ENCODE measurements at regions not wholly inside any gene's neighbourhood (a gene's known extent, or its start where the extent isn't known, plus 50 kb on each side); places are given as distances from the start of the nearest gene placed in this dataset.

DNA sequence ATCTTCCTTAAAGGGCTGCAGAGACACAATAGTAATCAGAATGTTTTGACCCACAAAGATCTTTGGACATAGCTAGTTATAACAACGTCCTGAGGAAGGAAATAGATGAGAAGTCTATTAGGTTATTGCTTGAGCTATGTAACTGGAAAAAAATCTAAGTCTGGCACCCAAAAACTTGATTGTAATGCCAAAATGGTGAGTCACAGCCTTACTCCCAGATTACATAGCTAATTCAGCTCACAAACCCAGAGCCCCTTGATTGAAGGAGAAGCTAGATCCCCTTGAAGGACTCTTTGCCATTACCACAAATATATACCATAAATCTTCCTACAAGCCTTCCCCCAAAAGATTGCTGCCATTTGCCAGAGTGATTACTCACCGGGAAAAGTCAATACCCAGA, 341.8 kb upstream of the KIF2A start:
- no peak for DNase-seq (ENCODE audit: low read depth in 2 of 2)

DNA sequence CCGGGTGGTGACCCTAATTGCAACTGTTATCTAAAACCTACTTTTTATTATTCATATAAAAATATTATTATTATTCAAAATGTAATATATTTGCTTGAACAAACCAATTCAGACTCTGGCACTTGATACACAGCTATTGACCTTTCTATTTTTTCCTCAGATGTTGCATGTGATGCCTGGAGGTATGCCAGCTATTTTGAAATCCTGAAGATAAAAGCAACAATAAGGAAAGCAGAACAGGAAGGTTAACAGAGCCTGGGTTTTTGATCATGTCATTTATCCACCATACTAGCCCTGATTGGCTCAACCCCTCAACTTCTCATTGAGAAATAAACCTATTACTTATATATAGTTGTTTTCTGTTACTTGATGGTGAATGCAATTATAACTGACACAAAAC, 340.9 kb upstream of the KIF2A start:
- DNase-seq (ENCODE audit: low read depth in 2 of 2): no peak

DNA sequence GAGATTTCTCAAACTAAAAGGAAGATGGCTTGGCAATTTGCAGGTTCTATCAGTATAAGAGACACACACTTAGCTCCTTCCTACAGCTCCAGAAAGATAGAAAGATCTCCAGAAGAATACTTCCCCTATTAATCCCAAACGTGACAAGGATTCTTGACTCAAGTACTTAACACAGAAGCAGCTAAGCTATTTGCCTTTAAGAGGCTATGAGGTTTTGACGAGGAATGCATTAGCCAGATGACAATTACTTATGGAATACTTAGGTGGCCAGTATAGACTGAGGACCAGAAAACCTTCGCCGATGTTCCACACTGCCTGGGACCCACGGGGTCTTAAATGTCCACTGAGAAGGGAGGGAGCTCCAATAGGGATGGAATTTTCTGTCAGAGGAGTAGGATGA, 340.5 kb upstream of the KIF2A start:
- DNase-seq (ENCODE audit: low read depth in 2 of 2): no peak

DNA sequence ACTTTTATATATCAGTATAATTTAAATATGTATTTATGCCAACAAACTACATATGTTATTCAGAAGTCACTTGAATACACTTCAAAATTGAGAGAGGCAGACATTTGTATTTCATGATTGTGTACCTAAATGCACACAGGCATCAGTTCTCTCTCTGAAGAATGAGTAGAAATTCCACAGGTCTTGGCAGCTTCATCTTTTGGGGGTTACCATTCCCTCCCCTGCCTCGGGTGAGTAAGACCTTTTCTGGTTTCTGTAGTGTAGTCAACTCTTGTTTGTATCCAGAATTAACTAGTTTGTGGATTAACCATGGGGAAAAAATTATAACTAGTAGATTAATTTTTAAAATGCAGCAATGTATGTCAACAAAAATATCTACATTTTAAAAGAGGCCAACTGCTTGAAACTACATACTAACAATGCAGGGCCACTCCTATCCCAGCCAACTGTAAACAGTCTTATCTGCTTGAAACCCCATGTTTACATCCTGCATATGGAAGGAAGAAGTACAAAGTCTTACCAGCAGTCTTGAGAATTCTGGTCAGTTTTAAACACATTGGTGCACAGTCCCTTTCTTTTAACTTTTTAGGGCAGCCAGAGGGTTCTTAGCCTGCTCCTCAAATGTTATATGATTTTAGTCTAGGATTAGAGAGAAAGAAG, 339.6 kb upstream of the KIF2A start:
- no peak for DNase-seq (ENCODE audit: low read depth in 2 of 2)

DNA sequence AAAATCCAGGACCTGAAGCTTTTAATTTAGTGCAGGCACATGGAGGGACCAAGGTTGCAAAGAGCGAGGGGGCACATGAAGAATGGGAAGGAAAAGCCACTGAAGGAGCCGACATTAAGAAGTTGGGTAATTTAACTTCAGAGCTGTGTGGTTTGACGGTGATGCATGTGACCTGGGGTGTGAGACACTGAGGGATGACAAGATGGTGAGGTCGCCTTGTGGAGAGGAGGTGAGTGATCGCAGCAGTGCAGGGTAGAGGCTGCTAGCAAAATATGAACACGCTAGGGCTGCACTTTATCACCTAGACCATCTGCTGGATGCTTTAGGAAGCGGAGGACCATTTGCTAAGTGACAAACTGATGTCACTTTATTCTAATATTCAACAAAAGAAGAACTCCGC, 339.0 kb upstream of the KIF2A start:
- no peak for DNase-seq (ENCODE audit: low read depth in 2 of 2)

DNA sequence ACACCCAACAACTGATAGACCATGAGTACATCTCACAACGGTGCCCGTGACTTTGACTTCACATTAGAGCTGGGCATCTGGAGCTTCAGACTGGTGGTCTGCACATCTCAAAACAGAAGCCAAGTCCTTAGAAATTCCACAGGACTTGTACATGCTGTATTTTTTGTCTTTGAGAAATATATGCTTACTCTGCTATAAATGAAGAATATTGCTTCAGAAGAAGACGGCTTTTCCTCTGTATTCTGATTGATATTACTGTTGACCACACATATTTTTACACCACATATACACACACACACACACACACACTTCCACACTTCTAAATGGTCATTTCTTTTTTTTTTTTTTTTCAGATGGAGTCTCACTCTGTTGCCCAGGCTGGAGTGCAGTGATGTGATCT, 338.3 kb upstream of the KIF2A start:
- DNase-seq (ENCODE audit: low read depth in 2 of 2): no peak

DNA sequence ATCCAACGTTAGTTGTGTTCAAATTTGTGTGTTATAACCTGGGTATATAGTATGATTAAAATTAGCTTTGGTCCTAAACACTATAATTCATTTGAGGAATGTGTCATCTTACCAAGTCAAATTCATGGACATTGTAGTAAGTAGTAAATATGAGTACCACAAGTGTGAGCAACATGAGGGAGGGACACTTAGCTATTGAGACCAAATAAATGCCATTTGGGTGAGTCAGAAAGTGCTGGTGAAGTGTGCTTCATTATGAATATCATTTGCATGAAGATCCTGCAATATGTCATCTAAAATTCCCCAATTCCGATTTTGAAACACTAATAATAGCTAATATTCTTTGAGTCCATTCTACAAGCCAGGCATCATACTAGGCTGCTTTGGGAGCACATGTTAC, 336.7 kb upstream of the KIF2A start:
- DNase-seq (ENCODE audit: low read depth in 2 of 2): no peak

DNA sequence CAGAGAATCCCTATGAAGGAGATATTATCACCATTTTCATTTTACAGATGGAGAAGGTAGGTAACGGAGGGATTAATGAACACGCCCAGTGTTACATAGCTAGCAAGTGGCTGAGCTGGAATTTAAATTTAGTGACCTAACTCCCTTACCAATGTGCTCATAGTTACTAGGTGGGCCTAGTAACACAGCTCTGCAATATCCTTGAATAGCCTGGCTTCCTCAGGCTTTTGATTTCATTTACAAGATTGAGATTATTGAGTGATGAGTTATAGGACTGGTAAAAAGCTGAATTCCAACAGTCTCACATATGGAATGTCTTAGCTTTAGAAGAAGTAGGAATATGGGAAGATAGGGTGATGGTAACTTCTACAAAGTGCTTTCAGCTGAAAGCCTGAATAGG, 336.3 kb upstream of the KIF2A start:
- no peak for DNase-seq (ENCODE audit: low read depth in 2 of 2)

DNA sequence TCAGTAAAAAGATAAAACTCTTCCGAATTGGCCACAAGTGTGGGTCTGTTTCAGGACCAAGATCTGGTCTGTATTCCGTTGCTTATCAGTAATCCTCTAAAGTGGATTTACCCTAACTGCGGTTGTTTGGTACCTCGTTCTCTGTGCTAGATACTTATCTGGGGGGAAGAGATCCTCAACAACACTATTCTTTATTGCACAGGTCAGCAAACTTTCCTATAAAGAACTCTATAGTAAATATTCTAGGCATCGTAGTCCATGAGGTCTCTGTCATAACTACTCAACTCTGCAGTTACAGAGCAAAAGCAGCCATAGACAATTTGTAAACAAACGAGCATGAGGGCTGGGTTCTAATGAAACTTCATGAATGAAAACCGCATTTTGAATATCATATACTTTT, 335.8 kb upstream of the KIF2A start:
- DNase-seq (ENCODE audit: low read depth in 2 of 2): no peak

DNA sequence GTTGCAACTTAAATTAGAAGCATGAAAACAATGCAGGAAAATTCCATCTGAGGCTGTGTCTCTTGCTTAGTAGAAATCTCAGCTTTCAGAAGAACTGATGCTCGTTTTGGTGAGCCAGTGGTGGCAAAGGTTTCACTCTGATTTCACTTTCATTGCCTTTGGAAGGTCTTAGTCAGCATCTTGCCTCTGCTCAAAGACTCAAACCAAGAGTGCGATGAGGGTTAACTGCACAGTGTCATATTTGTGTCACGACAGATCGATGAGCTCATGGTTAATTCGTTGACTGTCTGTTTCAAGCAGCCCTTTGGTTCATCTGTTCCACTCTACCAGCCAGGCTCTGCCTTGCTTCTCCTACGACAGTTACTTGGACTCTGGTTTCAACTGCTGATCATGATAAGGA, 331.3 kb upstream of the KIF2A start:
- no peak for DNase-seq (ENCODE audit: low read depth in 2 of 2)

DNA sequence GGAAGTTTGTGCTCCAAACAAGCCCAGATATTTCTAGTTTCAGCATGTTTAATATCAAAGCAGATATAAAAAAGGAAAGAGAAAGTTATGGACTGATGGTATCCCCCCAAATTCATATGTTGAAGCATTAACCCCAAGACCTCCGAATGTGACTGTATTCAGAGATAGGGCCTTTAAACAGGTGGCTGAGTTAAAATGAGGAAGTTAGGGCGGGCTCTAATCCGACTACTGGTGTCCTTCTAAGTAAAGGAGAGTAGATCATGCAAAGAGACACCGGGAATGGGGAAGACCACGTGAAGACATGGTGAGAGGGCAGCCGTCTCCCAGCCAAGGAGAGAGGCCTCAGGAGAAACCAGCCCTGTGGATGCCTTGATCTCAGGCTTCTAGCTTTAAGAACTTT, 324.1 kb upstream of the KIF2A start:
- no peak for DNase-seq (ENCODE audit: low read depth in 2 of 2)

DNA sequence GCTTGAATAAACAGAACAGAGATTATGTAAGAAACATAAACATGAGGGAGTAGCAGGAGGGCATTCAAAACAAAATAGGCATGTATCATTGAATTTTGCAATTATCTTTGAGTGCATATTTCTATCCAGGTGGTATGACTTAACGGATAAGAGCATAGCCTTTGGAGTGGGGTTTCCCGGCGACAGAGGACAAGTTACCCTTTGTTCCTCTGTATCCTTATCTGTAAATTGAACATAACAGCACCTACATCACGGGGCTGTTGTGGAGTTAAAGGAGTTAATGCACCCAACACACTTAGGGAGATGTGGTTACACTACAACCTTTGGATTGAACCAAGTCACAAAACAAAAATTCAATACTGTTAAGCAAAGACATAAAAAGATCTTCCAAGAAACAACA, 314.6 kb upstream of the KIF2A start:
- DNase-seq (ENCODE audit: low read depth in 2 of 2): no peak

DNA sequence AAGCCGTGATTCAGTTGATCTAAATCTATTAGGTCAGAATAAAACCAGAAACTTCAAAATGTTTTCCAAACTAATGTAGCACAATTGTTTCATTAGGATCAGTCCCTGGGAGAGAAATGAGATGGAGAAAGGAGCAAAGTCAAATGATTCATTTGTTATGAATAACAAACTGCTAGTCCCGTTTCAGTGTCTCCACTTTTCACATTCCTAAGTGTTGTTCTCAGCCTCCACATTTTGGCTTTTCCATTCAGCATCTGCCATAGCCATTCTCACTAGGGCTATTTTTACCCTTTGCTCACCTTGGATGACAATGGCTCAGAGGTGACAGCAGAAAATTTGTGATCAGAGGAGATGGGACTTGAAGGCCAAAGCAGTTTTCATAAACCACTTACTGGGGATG, 314.1 kb upstream of the KIF2A start:
- no peak for DNase-seq (ENCODE audit: low read depth in 2 of 2)

DNA sequence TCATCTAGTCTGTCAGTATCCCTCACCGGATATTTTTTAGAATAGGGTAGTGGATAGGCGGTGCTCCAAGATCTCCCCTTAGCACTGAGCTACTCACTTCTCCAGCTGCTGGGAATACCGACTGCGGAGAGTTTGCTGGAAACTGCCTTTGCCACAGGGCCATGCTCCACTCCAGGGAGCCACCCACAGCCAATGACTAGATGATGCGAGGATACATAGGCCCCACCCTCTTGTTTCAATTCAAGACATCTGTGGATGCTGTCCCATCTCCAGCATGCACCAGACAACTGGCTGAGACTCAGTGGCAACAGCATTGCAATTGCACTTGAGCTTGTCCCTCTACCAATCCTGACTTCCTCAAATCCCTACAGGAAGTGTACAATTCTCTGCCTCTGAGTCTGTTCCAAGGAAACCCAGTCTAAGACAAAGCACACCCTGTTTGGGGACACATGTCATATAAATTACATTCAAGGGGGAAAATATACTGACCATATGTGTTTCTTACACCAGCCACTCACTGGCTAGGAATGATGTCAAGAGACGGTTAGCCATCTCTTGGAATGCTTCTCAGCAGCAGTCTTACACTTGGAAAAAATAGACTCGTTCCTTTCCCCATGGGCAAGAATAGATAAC, 312.6 kb upstream of the KIF2A start:
- DNase-seq (ENCODE audit: low read depth in 2 of 2): no peak

DNA sequence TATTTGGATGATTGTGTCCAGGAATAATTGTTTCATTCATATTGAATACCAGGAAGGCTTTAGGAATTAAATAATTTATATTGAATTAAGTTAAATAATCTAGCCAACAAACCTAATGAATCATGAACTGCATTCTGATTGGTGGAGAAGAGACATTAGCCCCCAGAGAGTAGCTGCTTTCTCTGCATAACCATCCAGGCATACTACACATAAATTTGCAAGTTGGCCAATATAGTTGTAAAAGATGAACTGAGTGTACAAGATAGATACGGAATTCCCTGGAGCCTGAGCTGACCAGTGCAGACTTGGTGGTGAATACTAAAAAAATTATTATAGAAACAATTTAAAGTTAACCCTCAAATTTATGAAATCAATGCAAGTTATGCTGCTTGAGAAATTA, 311.8 kb upstream of the KIF2A start:
- no peak for DNase-seq (ENCODE audit: low read depth in 2 of 2)

DNA sequence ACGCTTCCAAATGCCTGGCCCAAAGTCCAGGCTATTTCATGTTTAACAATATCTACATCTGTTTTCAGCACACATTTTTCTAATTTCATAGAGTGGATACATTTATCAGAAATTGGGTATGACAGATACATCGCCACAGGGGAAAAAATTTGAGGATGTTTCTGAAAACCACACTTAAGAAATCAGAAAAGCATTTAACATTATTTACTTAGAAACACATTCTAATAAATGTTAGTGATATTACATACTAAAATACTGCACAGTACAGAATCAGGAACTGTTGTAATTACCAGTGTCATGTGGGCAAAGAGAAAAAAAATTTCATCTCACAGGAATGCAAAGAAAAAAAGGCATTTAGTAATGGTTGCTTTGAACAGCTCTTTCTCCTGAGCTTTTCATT, 310.5 kb upstream of the KIF2A start:
- DNase-seq (ENCODE audit: low read depth in 2 of 2): no peak

DNA sequence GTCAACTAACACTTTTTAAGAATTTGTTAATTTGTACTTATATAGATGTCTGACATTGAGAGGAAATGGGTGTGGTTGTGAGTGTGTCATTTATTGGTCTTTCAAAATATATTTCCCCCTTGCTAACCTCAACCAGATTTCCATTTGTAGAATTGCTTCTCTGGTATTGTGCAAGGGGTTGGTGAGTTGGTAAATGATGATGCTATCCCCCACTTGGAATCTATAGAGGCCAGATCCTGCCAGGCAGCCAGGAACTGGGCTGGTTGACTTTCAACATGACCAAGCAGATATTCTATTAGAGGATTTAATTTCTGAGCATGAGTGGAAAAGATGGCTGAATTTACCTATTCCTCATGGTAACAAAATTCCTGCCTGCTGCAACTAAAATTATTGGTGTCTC, 306.6 kb upstream of the KIF2A start:
- no peak for DNase-seq (ENCODE audit: low read depth in 2 of 2)

DNA sequence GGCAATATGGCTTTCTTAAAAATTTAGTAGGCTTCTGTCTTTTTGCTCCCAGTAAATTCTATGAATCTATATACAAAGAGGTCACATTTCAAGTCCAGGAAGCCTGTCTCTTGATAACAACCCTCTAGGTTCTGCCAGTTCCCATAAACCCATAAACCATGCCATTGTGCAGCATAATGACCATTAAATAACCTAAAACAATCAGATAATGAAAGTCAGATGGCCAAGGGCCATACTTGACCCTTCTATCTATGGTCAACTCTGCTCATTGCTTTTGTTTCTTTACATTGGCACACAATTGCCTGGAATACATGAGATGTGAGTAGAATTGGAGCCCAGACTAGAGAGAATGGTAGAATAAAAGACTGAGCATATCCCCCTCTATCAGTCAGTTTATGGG, 305.4 kb upstream of the KIF2A start:
- DNase-seq (ENCODE audit: low read depth in 2 of 2): no peak

DNA sequence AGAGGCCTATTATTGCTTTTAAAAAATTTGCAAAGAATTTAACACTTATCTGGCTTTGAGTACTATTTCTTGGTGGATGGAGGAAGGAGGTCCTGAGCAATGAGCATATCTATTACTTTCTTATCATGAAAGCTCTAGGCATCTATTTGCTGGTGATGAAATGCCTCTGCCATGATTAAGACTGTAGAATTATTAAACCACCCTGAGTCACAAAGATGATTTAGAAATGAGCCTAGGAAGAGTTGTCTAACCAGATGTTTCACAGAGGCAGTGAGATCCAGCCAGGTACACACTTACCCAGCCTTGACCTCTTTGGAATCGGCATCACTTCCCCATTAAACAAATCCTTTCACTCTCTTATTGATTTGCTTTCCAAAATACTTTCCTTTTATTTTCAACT, 304.4 kb upstream of the KIF2A start:
- DNase-seq (ENCODE audit: low read depth in 2 of 2): no peak

DNA sequence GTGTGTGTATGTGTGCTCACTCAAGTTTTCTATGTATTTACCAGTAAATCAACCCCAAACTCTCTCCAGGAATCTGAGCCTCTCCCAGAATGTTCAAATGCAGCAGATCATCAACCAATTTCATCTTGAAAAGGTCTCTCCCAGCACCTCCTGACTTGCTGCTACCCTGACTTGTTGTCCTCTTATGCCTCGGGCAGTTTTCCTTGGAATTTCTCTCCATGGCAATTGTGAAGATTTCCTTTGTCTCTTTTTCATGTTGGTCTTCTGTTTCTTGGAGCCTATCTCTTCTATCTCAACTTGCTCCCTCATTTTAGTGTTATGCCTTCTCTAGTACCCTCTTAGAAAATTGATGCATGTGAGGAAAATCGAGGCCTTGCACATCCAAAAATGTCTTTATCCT, 303.6 kb upstream of the KIF2A start:
- no peak for DNase-seq (ENCODE audit: low read depth in 2 of 2)

DNA sequence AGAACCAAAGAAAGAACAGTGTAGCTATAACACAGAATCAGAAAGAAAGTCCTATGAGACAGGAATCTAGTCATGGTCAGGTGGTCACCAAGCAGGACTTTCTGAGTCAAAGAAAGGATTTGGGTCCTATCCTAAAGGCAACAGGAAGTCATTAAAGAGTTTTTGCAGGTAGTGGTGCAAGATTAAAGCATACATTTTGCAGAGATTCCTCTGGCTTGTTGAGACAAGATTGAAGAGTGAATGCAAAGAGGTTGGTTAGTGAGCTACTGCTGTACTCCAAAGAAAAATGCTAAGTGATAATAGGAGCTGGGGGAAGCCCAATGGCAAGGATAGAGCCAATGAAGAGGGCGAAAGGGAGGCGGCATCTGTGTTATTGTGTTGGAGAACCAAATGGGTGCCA, 300.5 kb upstream of the KIF2A start:
- DNase-seq (ENCODE audit: low read depth in 2 of 2): no peak

DNA sequence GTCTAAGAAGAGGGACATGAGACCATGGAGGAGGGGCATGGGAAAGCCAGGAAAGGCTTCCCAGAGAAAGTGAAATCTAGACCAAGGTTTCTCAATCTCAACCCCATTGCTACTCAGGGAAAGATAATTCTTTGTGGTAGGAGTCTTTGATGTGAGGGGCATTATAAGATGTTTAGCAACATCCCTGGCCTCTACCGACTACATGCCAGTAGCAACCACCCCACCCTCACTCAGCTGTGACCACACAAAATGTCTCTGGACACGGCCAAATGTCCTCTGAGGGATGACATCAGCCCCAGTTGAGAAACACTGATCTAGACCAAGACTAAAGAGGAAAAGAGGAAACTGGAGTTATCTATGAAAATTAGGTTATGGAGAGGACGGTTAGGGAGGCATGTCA, 298.5 kb upstream of the KIF2A start:
- DNase-seq (ENCODE audit: low read depth in 2 of 2): no peak

DNA sequence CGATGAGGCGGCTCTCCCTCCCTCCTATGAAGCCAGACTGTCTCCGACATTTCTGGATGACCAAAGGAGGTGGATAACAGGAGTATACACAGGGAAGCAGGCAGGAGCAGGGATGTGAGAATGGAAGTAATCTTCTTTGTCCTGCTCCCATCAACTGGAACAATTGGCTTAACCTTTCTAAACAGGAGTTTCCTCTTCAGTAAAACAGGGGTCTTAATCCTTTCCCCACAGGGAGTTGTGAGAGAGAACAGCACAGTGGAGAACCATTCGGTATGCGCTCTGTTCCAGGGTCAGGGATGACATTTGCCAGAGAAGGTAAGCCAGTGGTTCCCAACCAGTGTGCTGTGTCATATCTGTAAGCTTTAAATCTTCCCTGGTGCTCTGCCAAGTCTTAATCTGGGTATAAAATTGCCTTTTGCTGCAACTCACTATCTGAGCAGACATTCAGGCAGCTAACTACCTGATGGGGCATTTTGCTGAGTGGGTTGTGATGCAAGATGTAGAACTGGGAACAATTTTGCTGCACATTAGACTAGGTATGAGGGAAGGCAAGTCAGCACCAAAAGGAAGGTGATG, 294.8 kb upstream of the KIF2A start:
- DNase-seq (ENCODE audit: low read depth in 2 of 2): no peak

DNA sequence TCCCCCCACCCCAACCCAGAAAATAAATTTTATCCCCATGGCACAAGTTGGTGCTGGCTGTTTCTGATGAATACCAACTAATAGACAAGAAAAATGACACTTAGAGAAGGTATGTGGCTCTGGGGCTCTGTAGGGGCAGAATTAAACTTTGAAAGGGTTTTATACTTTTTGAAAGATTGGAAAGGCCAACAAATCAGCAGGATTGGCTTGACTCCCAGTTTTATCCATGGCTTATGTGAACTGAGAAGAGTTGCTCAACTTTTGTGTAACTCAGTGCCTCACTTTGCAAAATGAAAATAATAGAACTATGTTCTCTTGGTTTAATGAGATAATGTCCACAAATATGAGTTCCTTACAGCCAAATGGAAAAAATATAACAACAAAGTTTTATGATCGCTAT, 288.9 kb upstream of the KIF2A start:
- no peak for DNase-seq (ENCODE audit: low read depth in 2 of 2)

All from stimulated activated CD4-positive, alpha-beta T cell treated with anti-CD3 and anti-CD28 coated beads, Interleukin-12 subunit alpha, Interleukin-12 subunit beta, amount 100 ng/mL, for 24 hours (primary cell).